ENCODE measurements at regions not wholly inside any gene's neighbourhood (a gene's known extent, or its start where the extent isn't known, plus 50 kb on each side); places are given as distances from the start of the nearest gene placed in this dataset.

GRCh38 chr2:82576656-82577055, 1882.4 kb downstream of the SUCLG1 start:
- DNase-seq, result no peak

GRCh38 chr2:82539280-82539621, 1919.8 kb downstream of the SUCLG1 start:
- DNase-seq, result no peak

- no peak for DNase-seq
Measured at GRCh38 chr2:82538590-82539279, 1920.3 kb downstream of the SUCLG1 start.

- no peak for DNase-seq
Measured at GRCh38 chr2:82528288-82528687, 1930.8 kb downstream of the SUCLG1 start.

GRCh38 chr2:82527124-82527523, 1932.0 kb downstream of the SUCLG1 start:
- DNase-seq, result no peak

GRCh38 chr2:82526277-82526676, 1932.8 kb downstream of the SUCLG1 start:
- no peak for DNase-seq

- DNase-seq, result no peak
Measured at GRCh38 chr2:82525744-82526143, 1933.3 kb downstream of the SUCLG1 start.

GRCh38 chr2:82524826-82525225, 1934.3 kb downstream of the SUCLG1 start:
- DNase-seq, result no peak

GRCh38 chr2:82511894-82512293, 1947.2 kb downstream of the SUCLG1 start:
- DNase-seq, result no peak

GRCh38 chr2:82508702-82509101, 1950.4 kb downstream of the SUCLG1 start:
- DNase-seq, result no peak

- DNase-seq, result no peak
Measured at GRCh38 chr2:82507657-82508056, 1951.4 kb downstream of the SUCLG1 start.

GRCh38 chr2:82501217-82501616, 1957.9 kb downstream of the SUCLG1 start:
- DNase-seq, result no peak

- no peak for DNase-seq
Measured at GRCh38 chr2:82498777-82499443, 1960.2 kb downstream of the SUCLG1 start.

- DNase-seq, result no peak
Measured at GRCh38 chr2:82494739-82495138, 1964.3 kb downstream of the SUCLG1 start.

GRCh38 chr2:82491591-82491990, 1967.5 kb downstream of the SUCLG1 start:
- DNase-seq, result no peak

- DNase-seq, result no peak
Measured at GRCh38 chr2:82487354-82487753, 1971.7 kb downstream of the SUCLG1 start.

GRCh38 chr2:82485701-82486100, 1973.4 kb downstream of the SUCLG1 start:
- DNase-seq, result no peak

GRCh38 chr2:82481207-82481606, 1977.9 kb downstream of the SUCLG1 start:
- DNase-seq, result no peak

- DNase-seq, result no peak
Measured at GRCh38 chr2:82478641-82479040, 1980.4 kb downstream of the SUCLG1 start.

- no peak for DNase-seq
Measured at GRCh38 chr2:82476094-82476493, 1983.0 kb downstream of the SUCLG1 start.

- DNase-seq, result no peak
Measured at GRCh38 chr2:82428251-82428650, 2030.8 kb downstream of the SUCLG1 start.

- DNase-seq, result no peak
Measured at GRCh38 chr2:82412021-82412420, 2047.1 kb downstream of the SUCLG1 start.

- no peak for DNase-seq
Measured at GRCh38 chr2:82411071-82411470, 2048.0 kb downstream of the SUCLG1 start.

- DNase-seq, result no peak
Measured at GRCh38 chr2:82395531-82395930, 2063.5 kb downstream of the SUCLG1 start.

GRCh38 chr2:82391386-82391785, 2067.7 kb downstream of the SUCLG1 start:
- DNase-seq, result no peak

All from activated T-cell treated with anti-CD3 and anti-CD28 coated beads for 4 hours (primary cell).